ENCODE measurements at regions not wholly inside any gene's neighbourhood (a gene's known extent, or its start where the extent isn't known, plus 50 kb on each side); places are given as distances from the start of the nearest gene placed in this dataset.

GRCh38 chr9:119810645-119811429, 441.6 kb upstream of the BRINP1 start:
- no peak for DNase-seq

- no peak for DNase-seq
Measured at GRCh38 chr9:119803679-119804078, 434.4 kb upstream of the BRINP1 start.

GRCh38 chr9:119802621-119803020, 433.4 kb upstream of the BRINP1 start:
- no peak for DNase-seq

GRCh38 chr9:119802133-119802532, 432.9 kb upstream of the BRINP1 start:
- DNase-seq, result no peak

- no peak for DNase-seq
Measured at GRCh38 chr9:119801311-119801710, 432.1 kb upstream of the BRINP1 start.

GRCh38 chr9:119795395-119795794, 426.2 kb upstream of the BRINP1 start:
- DNase-seq, result no peak

GRCh38 chr9:119794836-119795235, 425.6 kb upstream of the BRINP1 start:
- no peak for DNase-seq

GRCh38 chr9:119793218-119793617, 424.0 kb upstream of the BRINP1 start:
- DNase-seq, result no peak

GRCh38 chr9:119792242-119792641, 423.0 kb upstream of the BRINP1 start:
- DNase-seq, result no peak

GRCh38 chr9:119789987-119790386, 420.8 kb upstream of the BRINP1 start:
- DNase-seq, result no peak

- no peak for DNase-seq
Measured at GRCh38 chr9:119788921-119789320, 419.7 kb upstream of the BRINP1 start.

GRCh38 chr9:119781886-119782285, 412.7 kb upstream of the BRINP1 start:
- no peak for DNase-seq

- no peak for DNase-seq
Measured at GRCh38 chr9:119775410-119775809, 406.2 kb upstream of the BRINP1 start.

- DNase-seq, result no peak
Measured at GRCh38 chr9:119773823-119774222, 404.6 kb upstream of the BRINP1 start.

- DNase-seq, result no peak
Measured at GRCh38 chr9:119771341-119771740, 402.1 kb upstream of the BRINP1 start.

GRCh38 chr9:119768266-119768665, 399.0 kb upstream of the BRINP1 start:
- DNase-seq, result no peak

- no peak for DNase-seq
Measured at GRCh38 chr9:119765632-119766175, 396.5 kb upstream of the BRINP1 start.

GRCh38 chr9:119763260-119763659, 394.0 kb upstream of the BRINP1 start:
- DNase-seq, result no peak

- DNase-seq, result no peak
Measured at GRCh38 chr9:119761812-119762211, 392.6 kb upstream of the BRINP1 start.

GRCh38 chr9:119758990-119759389, 389.8 kb upstream of the BRINP1 start:
- no peak for DNase-seq

- no peak for DNase-seq
Measured at GRCh38 chr9:119758241-119758640, 389.0 kb upstream of the BRINP1 start.

- no peak for DNase-seq
Measured at GRCh38 chr9:119739476-119739875, 370.2 kb upstream of the BRINP1 start.

- DNase-seq, result no peak
Measured at GRCh38 chr9:119736491-119737454, 367.5 kb upstream of the BRINP1 start.

- no peak for DNase-seq
Measured at GRCh38 chr9:119727988-119728387, 358.8 kb upstream of the BRINP1 start.
